Esophagus muscularis mucosa (tissue), 4 donors: ENCODE measurements at regions not wholly inside any gene's neighbourhood (a gene's known extent, or its start where the extent isn't known, plus 50 kb on each side); places are given as distances from the start of the nearest gene placed in this dataset.
"Not testable (repeated sequence)": the region's sequence is repeated elsewhere in the genome, so short reads cannot be mapped to it uniquely, and the experiment has no call there.

Experiments used
- DNase-seq: peaks from one replicate; pipeline ENCODE4 v3.0.0-alpha.2; 2017; ENCODE audit errors: extremely low spot score
- H3K27ac ChIP-seq, 4 donors: fragments of 200-600 bp; sonication (generic); replicated peaks in 1 of 4; 1 replicate in 3 of 4; 2 replicates in 1 of 4; pipeline ENCODE4 v1.5.1; 2016 to 2019; ENCODE audit warnings: mild to moderate bottlenecking in 1 of 4
- H3K27me3 ChIP-seq, 4 donors: fragments of 200-600 bp; sonication (generic); one replicate each; pipeline versions ENCODE4 v1.5.1 to v1.6.0; 2016 to 2019
- H3K36me3 ChIP-seq, 4 donors: fragments of 200-600 bp; sonication (generic); one replicate each; pipeline ENCODE4 v1.5.1; 2016 to 2019
- H3K4me1 ChIP-seq, 4 donors: fragments of 200-600 bp; sonication (generic); one replicate each; pipeline ENCODE4 v1.5.1; 2016 to 2019
- H3K4me3 ChIP-seq, 4 donors: fragments of 200-600 bp; sonication (generic); 1 replicate in 2 of 4; 2 replicates in 2 of 4; pipeline ENCODE4 v1.5.1; 2016 to 2019; ENCODE audit warnings: mild to moderate bottlenecking in 4 of 4, moderate library complexity in 1 of 4
- H3K9me3 ChIP-seq, 4 donors: fragments of 200-600 bp; sonication (generic); 1 replicate in 3 of 4; 2 replicates in 1 of 4; pipeline ENCODE4 v1.5.1; 2016 to 2019
- CTCF ChIP-seq, 3 experiments: fragments of 200-600 bp in 2 of 3; fragments of 450-650 bp in 1 of 3; sonication (generic) in 2 of 3; IDR thresholded peaks; one replicate each; pipeline ENCODE4 v1.5.1; 2017 to 2019; ENCODE audit warnings: antibody characterized with exemption in 3 of 3, mild to moderate bottlenecking in 2 of 3, moderate library complexity in 1 of 3
- EP300 ChIP-seq: sonication (generic); formaldehyde crosslinking; IDR thresholded peaks from one replicate; pipeline ENCODE4 v1.6.1; 2017; ENCODE audit warnings: antibody characterized with exemption
- POLR2A ChIP-seq: fragments of 450-650 bp; IDR thresholded peaks from one replicate; pipeline ENCODE4 v1.6.1; 2017; ENCODE audit warnings: antibody characterized with exemption, moderate library complexity, mild to moderate bottlenecking, low read depth
- POLR2AphosphoS5 ChIP-seq, 2 donors: sonication (generic); formaldehyde crosslinking; IDR thresholded peaks; one replicate each; pipeline ENCODE4 v1.6.1; 2017; ENCODE audit warnings: antibody characterized with exemption in 2 of 2
- WGBS: methylation state at CpG from one replicate; pipeline ENCODE4 v1.1.5; 2018; 5-methylcytosine and 5-hydroxymethylcytosine counted together
- intact Hi-C: fragments of 100-400 bp; cut with DNase I; formaldehyde crosslinking; loops from one replicate; pipeline ENCODE4 v1.15.1; 2023

GRCh38 chr1:240722788-240723187, 110.8 kb upstream of the GREM2 start:
- no peak for TF ChIP-seq EP300
- TF ChIP-seq POLR2AphosphoS5 (IDR thresholded peaks at IDR 0.05) = no peak
- TF ChIP-seq CTCF (IDR thresholded peaks at IDR 0.05) = no peak
- no peak for TF ChIP-seq POLR2A
- no peak overlapping the region for H3K4me3 ChIP-seq
- no peak overlapping the region for H3K27ac ChIP-seq
- no peaks in the 10 kb centered on the region for H3K27me3 ChIP-seq
- DNase-seq = no peak
- no peaks in the 10 kb centered on the region for H3K4me1 ChIP-seq
- no peaks in the 10 kb centered on the region for H3K9me3 ChIP-seq
- H3K36me3 ChIP-seq = no peaks in the 10 kb centered on the region
- intact Hi-C loops = no loop called here
- 82% methylated on average over 10 of the region's 10 CpGs for WGBS

- no peak overlapping the region for H3K4me3 ChIP-seq
- H3K4me1 ChIP-seq = no peaks in the 10 kb centered on the region
- no peak for DNase-seq
- no peaks in the 10 kb centered on the region for H3K27me3 ChIP-seq
- H3K36me3 ChIP-seq = no peaks in the 10 kb centered on the region
- intact Hi-C loops = no loop called here
- H3K9me3 ChIP-seq = no peaks in the 10 kb centered on the region
- 83% methylated on average over 6 of the region's 6 CpGs for WGBS
- no peak overlapping the region for H3K27ac ChIP-seq
- TF ChIP-seq POLR2AphosphoS5 (IDR thresholded peaks at IDR 0.05) (no peak), EP300 (no peak), POLR2A (no peak), CTCF (IDR thresholded peaks at IDR 0.05) (no peak)
These were observed 109.0 kb upstream of the GREM2 start for GRCh38 chr1:240720976-240721375.

- no peak for DNase-seq
- no peak overlapping the region for H3K27ac ChIP-seq
These were observed 108.2 kb upstream of the GREM2 start for GRCh38 chr1:240719953-240720700.

GRCh38 chr1:240716538-240716937, 104.6 kb upstream of the GREM2 start:
- H3K9me3 ChIP-seq, intact Hi-C loops: not testable (repeated sequence)
- WGBS = 85% methylated on average over 4 of the region's 4 CpGs

More at GRCh38 chr1:240719953-240720700, 108.2 kb upstream of the GREM2 start:
- WGBS = 61% methylated on average over 8 of the region's 8 CpGs
- no peaks in the 10 kb centered on the region for H3K27me3 ChIP-seq
- H3K4me1 ChIP-seq = no peaks in the 10 kb centered on the region
- no peak overlapping the region for H3K4me3 ChIP-seq
- TF ChIP-seq EP300 (no peak), CTCF (IDR thresholded peaks at IDR 0.05) (no peak), POLR2A (no peak), POLR2AphosphoS5 (IDR thresholded peaks at IDR 0.05) (no peak)
- intact Hi-C loops = no loop called here
- H3K9me3 ChIP-seq = no peaks in the 10 kb centered on the region
- H3K36me3 ChIP-seq = no peaks in the 10 kb centered on the region

GRCh38 chr1:240714568-240715292, 102.8 kb upstream of the GREM2 start:
- H3K4me3 ChIP-seq = no peak overlapping the region
- H3K27ac ChIP-seq = no peak overlapping the region
- DNase-seq = peak; percentile 82
- no peaks in the 10 kb centered on the region for H3K36me3 ChIP-seq
- 92% methylated on average over 8 of the region's 8 CpGs for WGBS
- no peaks in the 10 kb centered on the region for H3K9me3 ChIP-seq
- intact Hi-C loops = no loop called here
- H3K4me1 ChIP-seq = peaks cover 0 to 3% (median 0%) of the 10 kb centered on the region in 4 donors
- no peaks in the 10 kb centered on the region for H3K27me3 ChIP-seq
- no peak for TF ChIP-seq POLR2A
- TF ChIP-seq POLR2AphosphoS5 (IDR thresholded peaks at IDR 0.05) = no peak
- no peak for TF ChIP-seq EP300
- no peak for TF ChIP-seq CTCF (IDR thresholded peaks at IDR 0.05)

More at GRCh38 chr1:240716538-240716937, 104.6 kb upstream of the GREM2 start:
- H3K36me3 ChIP-seq, H3K27ac ChIP-seq, H3K4me3 ChIP-seq, DNase-seq, H3K4me1 ChIP-seq, H3K27me3 ChIP-seq: not testable (repeated sequence)
